Loucy (cell line): ENCODE measurements at regions not wholly inside any gene's neighbourhood (a gene's known extent, or its start where the extent isn't known, plus 50 kb on each side); places are given as distances from the start of the nearest gene placed in this dataset.

Experiments
- H2AFZ ChIP-seq: fragments of 200-600 bp; sonication (generic); 2 replicates; pipeline ENCODE4 v1.6.0; 2016; ENCODE audit warnings: antibody characterized with exemption, mild to moderate bottlenecking, low read length, moderate library complexity
- H3F3A ChIP-seq: fragments of 200-600 bp; 2 replicates; pipeline ENCODE4 v1.6.0; 2016; ENCODE audit warnings: antibody characterized with exemption, low read depth, mild to moderate bottlenecking
- H3K27me3 ChIP-seq: fragments of 200-600 bp; sonication (generic); 2 replicates; pipeline ENCODE4 v1.6.1; 2014; ENCODE audit warnings: low read length, mild to moderate bottlenecking; ENCODE audit not compliant: insufficient read depth, poor library complexity, severe bottlenecking
- H3K36me3 ChIP-seq: fragments of 200-600 bp; sonication (generic); 2 replicates; pipeline ENCODE4 v1.6.1; 2016; ENCODE audit warnings: low read length; ENCODE audit not compliant: insufficient read depth
- H3K4me1 ChIP-seq: fragments of 200-600 bp; sonication (generic); 2 replicates; pipeline ENCODE4 v1.5.1; 2014; ENCODE audit warnings: low read length, mild to moderate bottlenecking; ENCODE audit not compliant: insufficient read depth, poor library complexity, severe bottlenecking
- H3K4me2 ChIP-seq: fragments of 200-600 bp; sonication (generic); 2 replicates; pipeline ENCODE4 v1.6.0; 2014; ENCODE audit warnings: antibody characterized with exemption, low read length, low read depth, mild to moderate bottlenecking; ENCODE audit not compliant: poor library complexity, severe bottlenecking
- H3K4me3 ChIP-seq: fragments of 200-600 bp; sonication (generic); 2 replicates; pipeline ENCODE4 v1.5.1; 2014; ENCODE audit warnings: low read length, mild to moderate bottlenecking, mixed read lengths; ENCODE audit not compliant: poor library complexity, severe bottlenecking
- H3K79me2 ChIP-seq: fragments of 200-600 bp; sonication (generic); 2 replicates; pipeline ENCODE4 v1.6.1; 2014; ENCODE audit warnings: low read length; ENCODE audit not compliant: insufficient read depth
- H3K9ac ChIP-seq: fragments of 200-600 bp; sonication (generic); 2 replicates; pipeline ENCODE4 v1.6.0; 2014; ENCODE audit warnings: mild to moderate bottlenecking, low read depth, low read length, moderate library complexity; ENCODE audit not compliant: poor library complexity, severe bottlenecking
- H3K9me2 ChIP-seq: fragments of 200-600 bp; sonication (generic); replicated peaks from 2 replicates; pipeline ENCODE4 v1.6.1; 2016; ENCODE audit warnings: low read depth, low read length, mixed read lengths
- H3K9me3 ChIP-seq: fragments of 200-600 bp; sonication (generic); 2 replicates; pipeline ENCODE4 v1.6.1; 2014; ENCODE audit warnings: mild to moderate bottlenecking, antibody characterized with exemption, low read length, low read depth; ENCODE audit not compliant: insufficient read depth
- H4K20me1 ChIP-seq: fragments of 200-600 bp; sonication (generic); 2 replicates; pipeline ENCODE4 v1.6.0; 2014; ENCODE audit warnings: antibody characterized with exemption, low read length, mild to moderate bottlenecking; ENCODE audit not compliant: insufficient read depth, poor library complexity, severe bottlenecking
- CTCF ChIP-seq: fragments of 200-600 bp; sonication (generic); conservative IDR thresholded peaks from 2 replicates; pipeline ENCODE4 v1.5.1; 2014; ENCODE audit warnings: mild to moderate bottlenecking, antibody characterized with exemption, low read length
- EZH2phosphoT487 ChIP-seq: fragments of 200-600 bp; IDR thresholded peaks from 2 replicates; pipeline ENCODE4 v1.6.1; 2018; ENCODE audit warnings: antibody characterized with exemption, mild to moderate bottlenecking, moderate library complexity, borderline replicate concordance

- Histone ChIP-seq H3K9me2 (no peaks in the 10 kb centered on the region), H4K20me1 (no peaks in the 10 kb centered on the region), H3K4me3 (no peak overlapping the region), H3K4me2 (no peak overlapping the region), H3F3A (no peaks in the 10 kb centered on the region), H3K27me3 (no peaks in the 10 kb centered on the region), H3K9ac (no peak overlapping the region), H3K79me2 (no peaks in the 10 kb centered on the region), H2AFZ (no peak overlapping the region), H3K4me1 (peaks cover 6% of the 10 kb centered on the region), H3K36me3 (no peaks in the 10 kb centered on the region), H3K9me3 (no peaks in the 10 kb centered on the region)
- TF ChIP-seq EZH2phosphoT487 (no peak), CTCF (no peak)
These were observed 109.3 kb upstream of the IFNE start for GRCh38 chr9:21591221-21592062.

- Histone ChIP-seq H3K79me2 (no peaks in the 10 kb centered on the region), H3K27me3 (no peaks in the 10 kb centered on the region), H4K20me1 (no peaks in the 10 kb centered on the region), H3K4me3 (no peak overlapping the region), H3K4me1 (peaks cover 6% of the 10 kb centered on the region), H3K9me3 (no peaks in the 10 kb centered on the region), H3K36me3 (no peaks in the 10 kb centered on the region), H3F3A (no peaks in the 10 kb centered on the region), H3K9me2 (no peaks in the 10 kb centered on the region), H2AFZ (no peak overlapping the region), H3K4me2 (no peak overlapping the region), H3K9ac (no peak overlapping the region)
- TF ChIP-seq EZH2phosphoT487 (no peak), CTCF (no peak)
These were observed 109.9 kb upstream of the IFNE start for GRCh38 chr9:21592063-21592338.

GRCh38 chr9:21597284-21597683 is 115.2 kb upstream of the IFNE start:
- H3K4me3 ChIP-seq, result no peak overlapping the region
- TF ChIP-seq EZH2phosphoT487, result no peak
- no peak for TF ChIP-seq CTCF
- no peak overlapping the region for H2AFZ ChIP-seq
- no peaks in the 10 kb centered on the region for H3K79me2 ChIP-seq
- no peaks in the 10 kb centered on the region for H3F3A ChIP-seq
- no peak overlapping the region for H3K9ac ChIP-seq
- no peaks in the 10 kb centered on the region for H3K27me3 ChIP-seq
- H3K4me1 ChIP-seq, result peaks cover under 1% of the 10 kb centered on the region
- no peak overlapping the region for H3K4me2 ChIP-seq
- H3K9me3 ChIP-seq, result no peaks in the 10 kb centered on the region
- no peaks in the 10 kb centered on the region for H3K9me2 ChIP-seq
- H3K36me3 ChIP-seq, result no peaks in the 10 kb centered on the region
- H4K20me1 ChIP-seq, result no peaks in the 10 kb centered on the region
